ENCODE measurements at regions not wholly inside any gene's neighbourhood (a gene's known extent, or its start where the extent isn't known, plus 50 kb on each side); places are given as distances from the start of the nearest gene placed in this dataset.

- TF ChIP-seq BHLHE40 (IDR thresholded peaks at IDR 0.05; ENCODE audit: low read depth, low read length) (no peak), NFE2L2 (IDR thresholded peaks at IDR 0.05; ENCODE audit: low read depth, low read length) (no peak)
Measured at GRCh38 chr13:79772811-79773210, 291.9 kb downstream of the NDFIP2 start (continued).

GRCh38 chr13:79771493-79771892 is 290.5 kb downstream of the NDFIP2 start:
- Histone ChIP-seq H4K91ac (ENCODE audit: insufficient read depth, low read depth, low read length) (no peak overlapping the region), H4K20me1 (ENCODE audit: insufficient read depth, low read length) (no peaks in the 10 kb centered on the region), H3K9ac (ENCODE audit: low read depth, low read length) (no peak overlapping the region), H3K14ac (replicated peaks; ENCODE audit: low read depth, low read length) (no peak overlapping the region), H2BK15ac (ENCODE audit: low read depth, low read length) (no peak overlapping the region), H2AK5ac (ENCODE audit: low read depth, low read length) (no peak overlapping the region), H3K9me1 (ENCODE audit: insufficient read depth, low read length) (no peaks in the 10 kb centered on the region), H3K23ac (ENCODE audit: low read depth, low read length) (no peak overlapping the region), H2AK9ac (replicated peaks; ENCODE audit: low read depth, low read length, poor library complexity) (no peak overlapping the region), H3K4me3 (ENCODE audit: insufficient read depth, low read depth, low read length) (no peak overlapping the region), H3K27ac (ENCODE audit: insufficient read depth, low read length) (no peak overlapping the region), H4K8ac (ENCODE audit: low read depth in 2 of 2, low read length in 2 of 2) (no peak overlapping the region), H3K4me2 (ENCODE audit: low read depth, low read length) (no peak overlapping the region), H2BK5ac (ENCODE audit: low read depth, low read length, poor library complexity, severe bottlenecking) (no peak overlapping the region), H2BK120ac (ENCODE audit: low read depth, low read length) (no peak overlapping the region), H3K4me1 (ENCODE audit: control insufficient read depth, insufficient read depth, low read length) (peaks cover 3% of the 10 kb centered on the region), H3K4ac (ENCODE audit: low read depth, low read length) (no peak overlapping the region), H4K5ac (ENCODE audit: low read depth, low read length) (no peak overlapping the region), H3K27me3 (ENCODE audit: control insufficient read depth, insufficient read depth, low read length) (no peaks in the 10 kb centered on the region), H2BK20ac (ENCODE audit: low read depth, low read length) (no peak overlapping the region), H3K18ac (ENCODE audit: low read depth, low read length) (no peak overlapping the region), H3K9me3 (ENCODE audit: control insufficient read depth, insufficient read depth, low read length) (no peaks in the 10 kb centered on the region), H3K56ac (ENCODE audit: extremely low read depth, insufficient read depth, low read length) (no peak overlapping the region), H2AFZ (replicated peaks; ENCODE audit: low read length, poor library complexity) (no peak overlapping the region), H3K36me3 (ENCODE audit: control insufficient read depth, insufficient read depth, low read length) (no peaks in the 10 kb centered on the region), H3K79me1 (ENCODE audit: low read depth in 1 of 2, low read length in 2 of 2) (no peaks in the 10 kb centered on the region)
- no peak for ATAC-seq (ENCODE audit: low read depth)
- CTCF ChIA-PET = no interaction called here
- BruUV-seq (replicated peaks) = no TSS peak
- POLR2A ChIA-PET (ENCODE audit: unreplicated experiment) = no interaction called here
- DNase-seq = no peak
- in situ Hi-C loops (cut with MboI; ENCODE audit: low sequenced_read_pairs) = loop anchor here (10.0 kb wide), 1 partner anchor 593 kb away; no protein-coding TSS in a partner anchor
- TF ChIP-seq RFX5 (IDR thresholded peaks at IDR 0.05; ENCODE audit: low read depth, low read length) (no peak), NFE2L2 (IDR thresholded peaks at IDR 0.05; ENCODE audit: low read depth, low read length) (no peak), USF2 (IDR thresholded peaks at IDR 0.05; ENCODE audit: low read depth, low read length) (no peak), FOS (IDR thresholded peaks at IDR 0.05; ENCODE audit: low read depth, low read length) (no peak), BHLHE40 (IDR thresholded peaks at IDR 0.05; ENCODE audit: low read depth, low read length) (no peak), CEBPB (IDR thresholded peaks at IDR 0.05; ENCODE audit: low read depth, low read length) (no peak), CTCF (conservative IDR thresholded peaks at IDR 0.05; ENCODE audit: low read depth, low read length) (no peak), MXI1 (IDR thresholded peaks at IDR 0.05; ENCODE audit: borderline replicate concordance, low read depth, low read length) (no peak), RCOR1 (IDR thresholded peaks at IDR 0.05; ENCODE audit: insufficient replicate concordance, low read length) (no peak), POLR2A (IDR thresholded peaks at IDR 0.05; ENCODE audit: low read depth, low read length) (no peak), CHD1 (IDR thresholded peaks at IDR 0.05; ENCODE audit: low read depth, low read length) (no peak), RAD21 (IDR thresholded peaks at IDR 0.05; ENCODE audit: low read length) (no peak), MAFK (IDR thresholded peaks at IDR 0.05; ENCODE audit: low read depth, low read length) (no peak), MAZ (IDR thresholded peaks at IDR 0.05; ENCODE audit: borderline replicate concordance, low read depth, low read length) (no peak), ELK1 (IDR thresholded peaks at IDR 0.05; ENCODE audit: borderline replicate concordance, low read depth, low read length) (no peak), SMC3 (IDR thresholded peaks at IDR 0.05; ENCODE audit: low read depth, low read length) (no peak)
- dilution Hi-C loops (cut with HindIII; ENCODE audit: low sequenced_read_pairs, unreplicated experiment) = no loop called here
- intact Hi-C loops (cut with micrococcal nuclease) = loop anchor here (10.0 kb wide), 1 partner anchor 227 kb away; no protein-coding TSS in a partner anchor

Data from IMR-90 (cell line).